OCI-LY7 (cell line): ENCODE measurements at regions not wholly inside any gene's neighbourhood (a gene's known extent, or its start where the extent isn't known, plus 50 kb on each side); places are given as distances from the start of the nearest gene placed in this dataset.

Source experiments
- BruUV-seq: library from RNA; stranded (reverse); fragments of 400-500 nt; replicated peaks from 2 replicates; lab custom pipeline; 2021; lab: Mats Ljungman, UMichigan
- CTCF ChIA-PET: fragments of 300-600 bp; sonication (Branson Sonifier 250); formaldehyde crosslinking; loops from one replicate; lab custom pipeline; 2022; ENCODE audit warnings: antibody characterized with exemption; ENCODE audit not compliant: unreplicated experiment; lab: Charles Lee
- POLR2A ChIA-PET: fragments of 300-600 bp; sonication (Branson Sonifier 250); formaldehyde crosslinking; loops from one replicate; lab custom pipeline; 2022; ENCODE audit warnings: antibody characterized with exemption; lab: Charles Lee
- DNase-seq: peaks from one replicate; pipeline ENCODE4 v3.0.0-alpha.2; 2015; ENCODE audit warnings: low spot score
- H2AFZ ChIP-seq: fragments of 200-600 bp; sonication (generic), shearing (Covaris generic); 2 replicates; pipeline ENCODE4 v1.6.1; 2014; ENCODE audit warnings: mild to moderate bottlenecking, antibody characterized with exemption, low read length, moderate library complexity
- H3K27ac ChIP-seq: fragments of 200-600 bp; sonication (generic); 2 replicates; pipeline ENCODE4 v1.5.1; 2014; ENCODE audit warnings: mixed run types, low read depth, mild to moderate bottlenecking, moderate library complexity, low read length, inconsistent platforms; ENCODE audit not compliant: poor library complexity, severe bottlenecking
- H3K36me3 ChIP-seq: fragments of 200-600 bp; sonication (generic); 2 replicates; pipeline ENCODE4 v1.6.1; 2014; ENCODE audit warnings: mild to moderate bottlenecking, antibody characterized with exemption, low read length, moderate library complexity, mixed read lengths; ENCODE audit not compliant: insufficient read depth
- H3K4me1 ChIP-seq: fragments of 200-600 bp; sonication (generic); 2 replicates; pipeline ENCODE4 v1.5.1; 2014; ENCODE audit warnings: mild to moderate bottlenecking, low read length; ENCODE audit not compliant: insufficient read depth, poor library complexity, severe bottlenecking
- H3K4me2 ChIP-seq: fragments of 200-600 bp; sonication (generic); 2 replicates; pipeline ENCODE4 v1.6.1; 2014; ENCODE audit warnings: mild to moderate bottlenecking, low read length
- H3K4me3 ChIP-seq: fragments of 200-600 bp; sonication (generic); 2 replicates; pipeline ENCODE4 v1.5.1; 2014; ENCODE audit warnings: mild to moderate bottlenecking, low read depth, low read length; ENCODE audit not compliant: poor library complexity, severe bottlenecking
- H3K79me2 ChIP-seq: fragments of 200-600 bp; sonication (generic); 2 replicates; pipeline ENCODE4 v1.6.1; 2016; ENCODE audit warnings: low read depth, mild to moderate bottlenecking, low read length, moderate library complexity, mixed read lengths; ENCODE audit not compliant: insufficient read depth
- H3K9me2 ChIP-seq: fragments of 200-600 bp; sonication (generic); 2 replicates; pipeline ENCODE4 v1.6.1; 2016; ENCODE audit warnings: mild to moderate bottlenecking, low read length, mixed read lengths; ENCODE audit not compliant: insufficient read depth
- H3K9me3 ChIP-seq: fragments of 200-600 bp; sonication (generic); 2 replicates; pipeline ENCODE4 v1.6.1; 2014; ENCODE audit warnings: mild to moderate bottlenecking, mixed run types, low read length, mixed read lengths
- H4K20me1 ChIP-seq: fragments of 200-600 bp; sonication (generic); 2 replicates; pipeline ENCODE4 v1.6.1; 2014; ENCODE audit warnings: mild to moderate bottlenecking, antibody characterized with exemption, low read length, moderate library complexity, mixed read lengths; ENCODE audit not compliant: insufficient read depth
- CTCF ChIP-seq: fragments of 200-600 bp; sonication (generic); conservative IDR thresholded peaks from 2 replicates; pipeline ENCODE4 v1.5.1; 2014; ENCODE audit warnings: mild to moderate bottlenecking, antibody characterized with exemption, low read length, moderate library complexity, mixed read lengths
- EZH2phosphoT487 ChIP-seq: fragments of 200-600 bp; sonication (generic); IDR thresholded peaks from 2 replicates; pipeline ENCODE4 v1.6.1; 2018; ENCODE audit warnings: low read depth, borderline replicate concordance, mild to moderate bottlenecking, mixed run types, antibody characterized with exemption, low read length, moderate library complexity, mixed read lengths
- intact Hi-C: fragments of 100-400 bp; cut with micrococcal nuclease; formaldehyde crosslinking; loops from one replicate; pipeline ENCODE4 v1.10.0; 2022; ENCODE audit not compliant: unreplicated experiment

- TF ChIP-seq EZH2phosphoT487, result no peak
- no peak for TF ChIP-seq CTCF
- Histone ChIP-seq H2AFZ (no peak overlapping the region), H3K9me2 (no peaks in the 10 kb centered on the region), H3K36me3 (no peaks in the 10 kb centered on the region), H3K4me3 (no peak overlapping the region), H3K27ac (no peak overlapping the region), H3K9me3 (no peaks in the 10 kb centered on the region), H3K4me2 (no peak overlapping the region), H3K4me1 (no peaks in the 10 kb centered on the region), H4K20me1 (no peaks in the 10 kb centered on the region), H3K79me2 (no peaks in the 10 kb centered on the region)
- intact Hi-C loops, result no loop called here
- POLR2A ChIA-PET, result no interaction called here
- DNase-seq, result no peak
- no TSS peak for BruUV-seq
- CTCF ChIA-PET, result no interaction called here
These were observed 59.7 kb upstream of the NT5E start for GRCh38 chr6:85390105-85390728.

GRCh38 chr6:85389151-85389797 is 60.6 kb upstream of the NT5E start:
- no peak overlapping the region for H3K4me2 ChIP-seq
- no peaks in the 10 kb centered on the region for H3K79me2 ChIP-seq
- no peaks in the 10 kb centered on the region for H3K36me3 ChIP-seq
- ChIA-PET CTCF (no interaction called here), POLR2A (interaction anchor here (0.6 kb wide), 1 partner anchor 556 kb away, joined by 3 read pairs; no protein-coding TSS in a partner anchor)
- H4K20me1 ChIP-seq, result no peaks in the 10 kb centered on the region
- DNase-seq, result no peak
- no peaks in the 10 kb centered on the region for H3K4me1 ChIP-seq
- H3K9me2 ChIP-seq, result no peaks in the 10 kb centered on the region
- H3K27ac ChIP-seq, result no peak overlapping the region
- intact Hi-C loops, result no loop called here
- H3K9me3 ChIP-seq, result no peaks in the 10 kb centered on the region
- no peak overlapping the region for H2AFZ ChIP-seq
- no peak overlapping the region for H3K4me3 ChIP-seq
- TF ChIP-seq EZH2phosphoT487 (no peak), CTCF (no peak)
- BruUV-seq, result no TSS peak

GRCh38 chr6:85388531-85388930 is 61.4 kb upstream of the NT5E start:
- ChIA-PET POLR2A (interaction anchor here (0.8 kb wide), 1 partner anchor 12 kb away, joined by 3 read pairs; no protein-coding TSS in a partner anchor), CTCF (no interaction called here)
- Histone ChIP-seq H3K9me3 (no peaks in the 10 kb centered on the region), H3K36me3 (no peaks in the 10 kb centered on the region), H3K27ac (no peak overlapping the region), H3K4me2 (no peak overlapping the region), H3K4me3 (no peak overlapping the region), H3K4me1 (no peaks in the 10 kb centered on the region), H3K9me2 (no peaks in the 10 kb centered on the region), H2AFZ (no peak overlapping the region), H3K79me2 (no peaks in the 10 kb centered on the region), H4K20me1 (no peaks in the 10 kb centered on the region)
- BruUV-seq, result no TSS peak
- intact Hi-C loops, result no loop called here
- DNase-seq, result no peak
- TF ChIP-seq CTCF, result no peak
- TF ChIP-seq EZH2phosphoT487, result no peak
